Mucosa of descending colon (tissue), 3 donors: ENCODE measurements at regions not wholly inside any gene's neighbourhood (a gene's known extent, or its start where the extent isn't known, plus 50 kb on each side); places are given as distances from the start of the nearest gene placed in this dataset.
A peak's percentile ranks its signal among the peaks of the same experiment; 100 is the strongest.

Source experiments
- ATAC-seq: fragments of 200-7000 bp; cut with Tn5 transposase; one replicate; pipeline ENCODE4 v1.9.1; 2020; ENCODE audit warnings: mild to moderate bottlenecking, moderate library complexity
- DNase-seq, 3 donors: peaks; one replicate each; pipeline ENCODE4 v3.0.0-alpha.2; 2020
- H3K36me3 ChIP-seq: fragments of 200-600 bp; one replicate; pipeline ENCODE4 v1.8.0; 2021; ENCODE audit warnings: low read depth, mild to moderate bottlenecking
- H3K4me1 ChIP-seq: fragments of 200-600 bp; one replicate; pipeline ENCODE4 v1.8.0; 2021; ENCODE audit warnings: low read depth, mild to moderate bottlenecking
- H3K4me3 ChIP-seq: fragments of 200-600 bp; one replicate; pipeline ENCODE4 v1.8.0; 2021; ENCODE audit warnings: mild to moderate bottlenecking
- H3K9me3 ChIP-seq: fragments of 200-600 bp; one replicate; pipeline ENCODE4 v1.8.0; 2021; ENCODE audit warnings: mild to moderate bottlenecking
- intact Hi-C, 2 donors: fragments of 100-400 bp; cut with DNase I in 1 of 2; cut with micrococcal nuclease in 1 of 2; formaldehyde crosslinking; loops; one replicate each; pipeline versions ENCODE4 v1.11.0 to v1.11.1; 2022; cut with DNase I, micrococcal nuclease
- TF ChIP-seq, protein P1 (sequence below): fragments of 200-600 bp; IDR thresholded peaks from one replicate; pipeline ENCODE4 v1.8.0; 2022; ENCODE audit warnings: antibody characterized with exemption, mild to moderate bottlenecking
- donor health status: DM: no; HTN: no; CAD: no; lungs with moderate emphysema.
- donor health status: DM: no; HTN: no; CAD: no.
- donor health status: DM: no; HTN: yes; CAD: no.

DNA sequence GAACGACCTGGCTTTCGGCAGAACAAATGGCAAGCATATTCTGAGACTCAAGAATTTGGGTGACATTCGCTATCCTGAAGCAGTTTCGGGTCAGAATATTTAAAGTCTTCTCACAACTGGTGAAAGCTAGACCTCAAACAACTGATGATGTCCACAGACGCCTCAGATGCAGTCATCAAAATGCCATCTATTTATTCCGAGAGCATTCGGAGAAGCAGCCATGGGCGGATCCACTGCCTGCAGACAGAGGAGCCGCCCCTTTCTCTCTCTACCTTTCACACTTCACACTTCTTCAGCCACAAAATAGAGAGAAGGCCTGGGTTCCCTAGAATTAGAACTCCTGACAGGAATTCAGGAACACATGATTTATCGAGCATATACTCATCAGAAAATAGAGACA is 65.8 kb upstream of the CREB1 start:
- no peak for DNase-seq
- intact Hi-C loops = no loop called here
- TF ChIP-seq, protein P1, sequence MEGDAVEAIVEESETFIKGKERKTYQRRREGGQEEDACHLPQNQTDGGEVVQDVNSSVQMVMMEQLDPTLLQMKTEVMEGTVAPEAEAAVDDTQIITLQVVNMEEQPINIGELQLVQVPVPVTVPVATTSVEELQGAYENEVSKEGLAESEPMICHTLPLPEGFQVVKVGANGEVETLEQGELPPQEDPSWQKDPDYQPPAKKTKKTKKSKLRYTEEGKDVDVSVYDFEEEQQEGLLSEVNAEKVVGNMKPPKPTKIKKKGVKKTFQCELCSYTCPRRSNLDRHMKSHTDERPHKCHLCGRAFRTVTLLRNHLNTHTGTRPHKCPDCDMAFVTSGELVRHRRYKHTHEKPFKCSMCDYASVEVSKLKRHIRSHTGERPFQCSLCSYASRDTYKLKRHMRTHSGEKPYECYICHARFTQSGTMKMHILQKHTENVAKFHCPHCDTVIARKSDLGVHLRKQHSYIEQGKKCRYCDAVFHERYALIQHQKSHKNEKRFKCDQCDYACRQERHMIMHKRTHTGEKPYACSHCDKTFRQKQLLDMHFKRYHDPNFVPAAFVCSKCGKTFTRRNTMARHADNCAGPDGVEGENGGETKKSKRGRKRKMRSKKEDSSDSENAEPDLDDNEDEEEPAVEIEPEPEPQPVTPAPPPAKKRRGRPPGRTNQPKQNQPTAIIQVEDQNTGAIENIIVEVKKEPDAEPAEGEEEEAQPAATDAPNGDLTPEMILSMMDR = no peak
- no peaks in the 10 kb centered on the region for H3K9me3 ChIP-seq
- no peaks in the 10 kb centered on the region for H3K36me3 ChIP-seq
- no peaks in the 10 kb centered on the region for H3K4me1 ChIP-seq
- no peak for ATAC-seq
- no peak overlapping the region for H3K4me3 ChIP-seq

DNA sequence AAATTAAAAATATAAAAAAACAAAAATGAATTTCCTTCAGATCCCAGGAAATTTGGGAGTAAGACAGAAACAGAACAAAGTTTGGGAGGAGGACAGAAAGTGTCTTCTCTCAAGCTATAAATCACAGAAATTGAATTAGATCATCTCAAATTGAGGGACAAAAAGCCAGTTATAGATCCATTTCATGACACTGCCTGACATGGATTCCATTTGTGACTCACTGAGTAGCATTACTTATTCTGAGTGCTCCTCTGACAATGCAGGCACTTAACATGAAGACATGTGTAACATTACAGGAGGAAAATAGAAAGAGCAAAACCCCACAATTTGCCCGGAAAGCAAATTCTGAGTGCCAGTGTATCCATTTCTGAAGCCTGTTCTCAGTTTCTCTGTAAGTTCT is 63.9 kb upstream of the CREB1 start:
- Histone ChIP-seq H3K36me3 (no peaks in the 10 kb centered on the region), H3K4me3 (no peak overlapping the region), H3K9me3 (no peaks in the 10 kb centered on the region), H3K4me1 (no peaks in the 10 kb centered on the region)
- ATAC-seq (no peak), DNase-seq (no peak)
- TF ChIP-seq, protein P1 = no peak
- intact Hi-C loops = no loop called here

DNA sequence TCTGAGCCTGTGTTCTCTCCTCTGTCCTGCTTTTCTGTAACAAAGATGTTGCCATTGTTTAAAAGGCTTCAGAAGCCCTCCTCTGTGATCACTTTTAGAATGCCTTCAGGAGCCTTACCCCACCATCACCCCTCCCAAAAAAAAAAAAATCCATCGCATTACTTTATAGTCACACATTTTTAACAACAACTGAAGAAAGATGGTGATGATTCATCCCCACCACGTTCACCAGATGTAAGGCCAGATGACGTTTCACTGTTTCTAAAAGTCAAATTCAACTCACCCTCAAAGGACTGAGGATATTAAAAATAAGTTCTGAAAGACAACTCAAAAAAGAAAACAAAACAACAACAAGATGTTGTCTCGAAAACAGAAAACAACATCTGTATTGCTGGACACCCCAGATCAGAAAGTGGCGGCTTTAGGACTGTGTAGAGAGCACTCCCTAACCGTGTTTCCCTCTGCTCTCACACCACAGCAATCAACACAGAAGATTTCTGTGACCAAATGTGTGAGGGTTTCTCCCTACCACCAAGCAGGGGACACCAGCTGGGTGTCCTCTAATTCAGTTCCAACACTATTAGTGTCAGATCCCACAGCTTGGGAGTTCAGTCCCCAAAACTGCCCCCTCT is 61.9 kb upstream of the CREB1 start:
- DNase-seq = no peak
- no peaks in the 10 kb centered on the region for H3K9me3 ChIP-seq
- no peak overlapping the region for H3K4me3 ChIP-seq
- peak; percentile 35 for ATAC-seq
- H3K36me3 ChIP-seq = no peaks in the 10 kb centered on the region
- no peaks in the 10 kb centered on the region for H3K4me1 ChIP-seq
- TF ChIP-seq, protein P1 = no peak
- intact Hi-C loops = no loop called here

DNA sequence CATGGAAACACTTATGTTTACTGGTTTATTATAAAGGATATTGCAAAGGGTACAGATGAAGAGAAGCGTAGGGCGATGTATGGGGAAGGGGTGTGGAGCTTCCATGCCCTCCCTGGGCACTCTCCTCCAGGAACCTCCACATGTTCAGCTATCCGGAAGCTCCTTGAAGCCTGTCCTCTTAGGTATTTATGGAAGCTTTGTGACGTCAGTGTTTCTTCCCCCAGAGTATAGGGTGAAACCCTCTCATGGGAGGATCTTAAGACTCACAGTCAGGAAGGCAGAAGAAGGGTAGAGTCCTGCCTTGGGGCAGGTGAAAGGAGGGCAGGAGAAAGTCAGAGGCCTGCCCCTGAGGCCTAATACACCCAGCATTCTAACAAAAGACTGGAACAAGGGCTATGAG is 61.3 kb upstream of the CREB1 start:
- DNase-seq = no peak
- intact Hi-C loops = no loop called here

DNA sequence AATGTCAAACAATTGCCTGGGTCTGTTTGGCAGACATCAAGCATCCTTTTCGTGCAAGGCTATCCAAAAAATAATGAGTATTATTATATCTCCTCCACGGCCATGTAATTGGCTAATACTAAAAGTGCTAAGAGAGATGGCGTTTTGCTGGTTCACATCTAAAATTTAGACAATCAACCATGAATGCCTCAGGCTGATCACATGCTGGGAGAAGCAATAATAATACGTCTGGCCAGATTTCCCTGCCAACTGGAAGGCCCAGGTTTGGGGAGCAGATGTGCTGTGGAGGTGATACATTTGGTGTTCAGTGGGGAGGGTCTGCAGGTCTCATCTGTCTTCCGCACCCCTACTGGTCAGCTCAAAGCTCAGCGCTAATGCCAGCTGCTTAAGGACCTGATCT is 60.3 kb upstream of the CREB1 start:
- TF ChIP-seq, protein P1 = no peak
- ATAC-seq = no peak
- no peak for DNase-seq
- intact Hi-C loops = no loop called here
- no peaks in the 10 kb centered on the region for H3K36me3 ChIP-seq
- no peaks in the 10 kb centered on the region for H3K4me1 ChIP-seq
- no peaks in the 10 kb centered on the region for H3K9me3 ChIP-seq
- no peak overlapping the region for H3K4me3 ChIP-seq

More for the DNA sequence above, 61.3 kb upstream of the CREB1 start:
- no peak for ATAC-seq
- TF ChIP-seq, protein P1 = no peak
- H3K9me3 ChIP-seq = no peaks in the 10 kb centered on the region
- no peaks in the 10 kb centered on the region for H3K36me3 ChIP-seq
- no peak overlapping the region for H3K4me3 ChIP-seq
- H3K4me1 ChIP-seq = no peaks in the 10 kb centered on the region
